ENCODE measurements at regions not wholly inside any gene's neighbourhood (a gene's known extent, or its start where the extent isn't known, plus 50 kb on each side); places are given as distances from the start of the nearest gene placed in this dataset.

GRCh38 chr15:66870880-66871388, 168.9 kb downstream of the SMAD6 start:
- Histone ChIP-seq H2BK15ac (ENCODE audit: low read length) (no peak overlapping the region), H3K56ac (replicated peaks; ENCODE audit: insufficient read length, low read depth, low read length) (no peak overlapping the region), H3K4me1 (replicated peaks in 1 of 4; ENCODE audit: control insufficient read depth in 3 of 4, insufficient read depth in 4 of 4, low read length in 3 of 4) (peaks cover 0 to 3% (median 3%) of the 10 kb centered on the region in 4 experiments; a peak in 5 of 7 replicates), H3K18ac (ENCODE audit: extremely low read depth, low read length) (no peak overlapping the region), H3K36me3 (ENCODE audit: control insufficient read depth in 2 of 4, insufficient read depth in 4 of 4, low read length in 3 of 4) (no peaks in the 10 kb centered on the region), H4K5ac (ENCODE audit: insufficient read length, low read depth, low read length) (no peak overlapping the region), H3K9ac (replicated peaks in 1 of 4; ENCODE audit: extremely low read depth in 1 of 4, low read depth in 3 of 4, low read length in 3 of 4) (no peak overlapping the region), H3K79me2 (ENCODE audit: control insufficient read depth in 1 of 2, insufficient read depth in 2 of 2, low read length in 2 of 2) (no peaks in the 10 kb centered on the region), H3K27ac (ENCODE audit: low read depth, low read length) (no peak overlapping the region), H2BK5ac (ENCODE audit: low read depth, low read length) (no peak overlapping the region), H3K9me3 (ENCODE audit: insufficient read depth in 2 of 2, low read depth in 1 of 2, low read length in 1 of 2) (no peaks in the 10 kb centered on the region), H4K91ac (replicated peaks; ENCODE audit: insufficient read length, low read length) (no peak overlapping the region), H2BK12ac (ENCODE audit: low read depth, low read length) (no peak overlapping the region), H4K20me1 (replicated peaks in 1 of 2; ENCODE audit: control insufficient read depth in 1 of 2, insufficient read depth in 2 of 2, low read length in 2 of 2) (no peaks in the 10 kb centered on the region), H2AK5ac (ENCODE audit: low read depth, low read length) (no peak overlapping the region), H3K27me3 (replicated peaks in 1 of 4; ENCODE audit: control insufficient read depth in 3 of 4, extremely low read depth in 1 of 4, insufficient read depth in 3 of 4, low read length in 3 of 4) (no peaks in the 10 kb centered on the region), H3K79me1 (ENCODE audit: low read depth, low read length) (no peaks in the 10 kb centered on the region), H2BK20ac (ENCODE audit: low read length) (no peak overlapping the region), H2BK120ac (replicated peaks; ENCODE audit: low read depth, low read length) (no peak overlapping the region), H3K4me3 (ENCODE audit: extremely low read depth in 1 of 4, insufficient read depth in 2 of 4, low read depth in 3 of 4, low read length in 4 of 4) (no peak overlapping the region), H3K23me2 (ENCODE audit: low read depth, low read length) (no peaks in the 10 kb centered on the region), H3K4ac (replicated peaks; ENCODE audit: insufficient read length, low read depth, low read length) (no peak overlapping the region), H3K14ac (ENCODE audit: insufficient read length) (no peak overlapping the region), H3K4me2 (ENCODE audit: insufficient read depth in 1 of 2, low read depth in 2 of 2, low read length in 2 of 2) (no peak overlapping the region), H3K23ac (ENCODE audit: insufficient read length) (no peak overlapping the region), H4K8ac (ENCODE audit: extremely low read depth, insufficient read depth, low read length) (no peak overlapping the region), H2AFZ (ENCODE audit: low read length) (no peak overlapping the region)
- ChIA-PET POLR2A (ENCODE audit: partially characterized antibody) (interaction anchor here (0.9 kb wide), 1 partner anchor 168 kb away, joined by 3 read pairs; the partner anchor contains the start of gene SMAD6), CTCF (ENCODE audit: partially characterized antibody) (no interaction called here)
- FAIRE-seq: no peak
- no peak for DNase-seq (ENCODE audit: low read depth in 1 of 2, low spot score in 2 of 2)
- TF ChIP-seq TEAD4 (IDR thresholded peaks at IDR 0.05; ENCODE audit: low read depth, low read length) (no peak), TAF7 (optimal IDR thresholded peaks at IDR 0.05; ENCODE audit: borderline replicate concordance, low read depth, low read length) (no peak), SAP30 (IDR thresholded peaks at IDR 0.05; ENCODE audit: insufficient read depth, insufficient replicate concordance, low read length) (no peak), YY1 (IDR thresholded peaks at IDR 0.05; ENCODE audit: low read depth, low read length) (no peak)
- TF ChIP-seq, protein P1, sequence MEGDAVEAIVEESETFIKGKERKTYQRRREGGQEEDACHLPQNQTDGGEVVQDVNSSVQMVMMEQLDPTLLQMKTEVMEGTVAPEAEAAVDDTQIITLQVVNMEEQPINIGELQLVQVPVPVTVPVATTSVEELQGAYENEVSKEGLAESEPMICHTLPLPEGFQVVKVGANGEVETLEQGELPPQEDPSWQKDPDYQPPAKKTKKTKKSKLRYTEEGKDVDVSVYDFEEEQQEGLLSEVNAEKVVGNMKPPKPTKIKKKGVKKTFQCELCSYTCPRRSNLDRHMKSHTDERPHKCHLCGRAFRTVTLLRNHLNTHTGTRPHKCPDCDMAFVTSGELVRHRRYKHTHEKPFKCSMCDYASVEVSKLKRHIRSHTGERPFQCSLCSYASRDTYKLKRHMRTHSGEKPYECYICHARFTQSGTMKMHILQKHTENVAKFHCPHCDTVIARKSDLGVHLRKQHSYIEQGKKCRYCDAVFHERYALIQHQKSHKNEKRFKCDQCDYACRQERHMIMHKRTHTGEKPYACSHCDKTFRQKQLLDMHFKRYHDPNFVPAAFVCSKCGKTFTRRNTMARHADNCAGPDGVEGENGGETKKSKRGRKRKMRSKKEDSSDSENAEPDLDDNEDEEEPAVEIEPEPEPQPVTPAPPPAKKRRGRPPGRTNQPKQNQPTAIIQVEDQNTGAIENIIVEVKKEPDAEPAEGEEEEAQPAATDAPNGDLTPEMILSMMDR (IDR thresholded peaks at IDR 0.05; ENCODE audit: control extremely low read depth in 1 of 3, insufficient read depth in 1 of 3, low read depth in 1 of 3, low read length in 3 of 3): no peak
